Tibial nerve (tissue), 4 donors: ENCODE measurements at regions not wholly inside any gene's neighbourhood (a gene's known extent, or its start where the extent isn't known, plus 50 kb on each side); places are given as distances from the start of the nearest gene placed in this dataset.

Source experiments
- DNase-seq, 2 donors: peaks; one replicate each; pipeline ENCODE4 v3.0.0-alpha.2; 2019; ENCODE audit warnings: low spot score in 2 of 2
- H3K27ac ChIP-seq, 4 donors: fragments of 200-600 bp; sonication (generic) in 3 of 4; one replicate each; pipeline ENCODE4 v1.5.1; 2017 to 2019; ENCODE audit warnings: mild to moderate bottlenecking in 1 of 4
- H3K27me3 ChIP-seq, 2 donors: fragments of 200-600 bp; sonication (generic) in 1 of 2; one replicate each; pipeline versions ENCODE4 v1.5.1 to v1.6.0; 2017 to 2019
- H3K36me3 ChIP-seq, 3 donors: fragments of 200-600 bp; sonication (generic); one replicate each; pipeline ENCODE4 v1.5.1; 2018 to 2019
- H3K4me1 ChIP-seq, 4 donors: fragments of 200-600 bp; sonication (generic) in 3 of 4; one replicate each; pipeline ENCODE4 v1.5.1; 2017 to 2019
- H3K4me3 ChIP-seq, 4 donors: fragments of 200-600 bp; sonication (generic) in 3 of 4; one replicate each; pipeline ENCODE4 v1.5.1; 2017 to 2019; ENCODE audit warnings: mild to moderate bottlenecking in 1 of 4, moderate library complexity in 1 of 4
- H3K9me3 ChIP-seq, 4 donors: fragments of 200-600 bp; sonication (generic) in 3 of 4; one replicate each; pipeline ENCODE4 v1.5.1; 2017 to 2019
- CTCF ChIP-seq, 5 experiments: fragments of 200-600 bp in 3 of 5; fragments of 450-650 bp in 2 of 5; sonication (generic) in 3 of 5; IDR thresholded peaks; one replicate each; pipeline ENCODE4 v1.5.1; 2016 to 2019; ENCODE audit warnings: antibody characterized with exemption in 5 of 5, mild to moderate bottlenecking in 3 of 5, moderate library complexity in 2 of 5
- EP300 ChIP-seq, 2 donors: sonication (generic); formaldehyde crosslinking; IDR thresholded peaks; one replicate each; pipeline ENCODE4 v1.6.1; 2017; ENCODE audit warnings: antibody characterized with exemption in 2 of 2, mild to moderate bottlenecking in 1 of 2
- POLR2A ChIP-seq, 2 donors: fragments of 450-650 bp; IDR thresholded peaks; one replicate each; pipeline ENCODE4 v1.6.1; 2017; ENCODE audit warnings: antibody characterized with exemption in 2 of 2, mild to moderate bottlenecking in 2 of 2, moderate library complexity in 2 of 2
- WGBS, 2 donors: methylation state at CpG; one replicate each; pipeline ENCODE4 v1.1.5; 2018; 5-methylcytosine and 5-hydroxymethylcytosine counted together

DNA sequence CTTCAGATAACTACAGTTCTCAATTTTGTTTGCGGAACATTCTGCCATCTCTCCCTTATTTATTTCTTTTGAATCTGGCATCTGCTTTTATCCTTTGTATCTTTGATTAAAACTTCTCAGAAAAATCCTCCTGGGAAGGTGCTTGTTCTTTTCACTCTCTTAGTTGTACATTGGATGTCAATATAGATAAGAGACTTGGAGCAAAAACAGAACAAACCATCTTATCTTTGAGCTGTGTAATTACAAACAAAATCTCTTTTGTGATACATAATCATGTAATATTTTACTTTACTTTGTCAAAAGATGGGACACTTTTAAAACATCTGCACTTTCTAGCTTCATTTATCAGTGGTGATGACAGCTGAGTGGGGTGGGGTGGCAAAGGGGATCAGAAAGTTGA lies 307.2 kb upstream of the LYPLAL1 start:
- 96 to 97% methylated on average over 1 of the region's 1 CpG for WGBS, 2 donors
- no peak overlapping the region for H3K4me3 ChIP-seq
- DNase-seq, result no peak
- no peak for TF ChIP-seq EP300 (IDR thresholded peaks at IDR 0.05)
- no peak for TF ChIP-seq POLR2A (IDR thresholded peaks at IDR 0.05)
- TF ChIP-seq CTCF (IDR thresholded peaks at IDR 0.05), result no peak
- peaks cover 0 to 12% (median 0%) of the 10 kb centered on the region in 4 donors for H3K4me1 ChIP-seq
- no peaks in the 10 kb centered on the region for H3K27me3 ChIP-seq
- no peaks in the 10 kb centered on the region for H3K36me3 ChIP-seq
- H3K27ac ChIP-seq, result no peak overlapping the region
- no peaks in the 10 kb centered on the region for H3K9me3 ChIP-seq

- H3K9me3 ChIP-seq, result no peaks in the 10 kb centered on the region
- DNase-seq, result no peak
- H3K4me1 ChIP-seq, result peaks cover 0 to 12% (median 0%) of the 10 kb centered on the region in 4 donors
- 50 to 51% methylated on average over 3 of the region's 3 CpGs for WGBS, 2 donors
- no peaks in the 10 kb centered on the region for H3K27me3 ChIP-seq
- no peaks in the 10 kb centered on the region for H3K36me3 ChIP-seq
- H3K4me3 ChIP-seq, result no peak overlapping the region
- TF ChIP-seq CTCF (IDR thresholded peaks at IDR 0.05), result no peak
- TF ChIP-seq EP300 (IDR thresholded peaks at IDR 0.05), result no peak
- TF ChIP-seq POLR2A (IDR thresholded peaks at IDR 0.05), result no peak
- H3K27ac ChIP-seq, result no peak overlapping the region
These were observed 306.6 kb upstream of the LYPLAL1 start for GRCh38 chr1:218867066-218867465.

GRCh38 chr1:218867941-218868626 lies 305.6 kb upstream of the LYPLAL1 start:
- Histone ChIP-seq H3K36me3 (no peaks in the 10 kb centered on the region), H3K4me3 (no peak overlapping the region), H3K4me1 (peaks cover 0 to 12% (median 0%) of the 10 kb centered on the region in 4 donors), H3K27me3 (no peaks in the 10 kb centered on the region), H3K9me3 (no peaks in the 10 kb centered on the region), H3K27ac (peak overlapping the region in 1 of 4 donors; percentile 44)
- 67 to 69% methylated on average over 3 of the region's 3 CpGs for WGBS, 2 donors
- no peak for TF ChIP-seq POLR2A (IDR thresholded peaks at IDR 0.05)
- TF ChIP-seq CTCF (IDR thresholded peaks at IDR 0.05), result no peak
- peak in 1 of 2 donors; percentile 20 for TF ChIP-seq EP300 (IDR thresholded peaks at IDR 0.05)
- peak in 1 of 2 donors; percentile 19 for DNase-seq

DNA sequence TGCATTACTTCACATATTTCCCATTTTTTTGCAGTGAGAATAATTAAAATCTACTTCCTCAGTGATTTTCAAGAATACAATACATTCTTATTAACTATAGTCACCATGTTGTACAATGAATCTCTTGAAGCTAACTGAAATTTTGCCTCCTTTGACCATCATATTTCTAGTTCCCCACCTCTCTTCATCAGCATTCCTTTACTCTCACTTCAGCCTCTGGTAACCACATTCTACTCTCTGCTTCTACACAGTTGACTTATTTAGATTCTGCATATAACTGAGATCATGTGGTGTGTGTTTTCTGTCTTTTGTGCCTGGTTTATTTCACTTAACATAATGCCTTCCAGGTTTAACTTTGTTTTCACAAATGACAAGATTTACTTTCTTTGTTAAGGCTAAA lies 304.4 kb upstream of the LYPLAL1 start:
- Histone ChIP-seq H3K36me3 (no peaks in the 10 kb centered on the region), H3K9me3 (no peaks in the 10 kb centered on the region), H3K27ac (no peak overlapping the region), H3K27me3 (no peaks in the 10 kb centered on the region), H3K4me1 (peaks cover 0 to 12% (median 0%) of the 10 kb centered on the region in 4 donors), H3K4me3 (no peak overlapping the region)
- TF ChIP-seq POLR2A (IDR thresholded peaks at IDR 0.05) (no peak), CTCF (IDR thresholded peaks at IDR 0.05) (no peak), EP300 (IDR thresholded peaks at IDR 0.05) (no peak)
- DNase-seq, result no peak

- no peak overlapping the region for H3K4me3 ChIP-seq
- no peak for DNase-seq
- H3K9me3 ChIP-seq, result no peaks in the 10 kb centered on the region
- TF ChIP-seq POLR2A (IDR thresholded peaks at IDR 0.05) (no peak), EP300 (IDR thresholded peaks at IDR 0.05) (no peak), CTCF (IDR thresholded peaks at IDR 0.05) (no peak)
- H3K27me3 ChIP-seq, result no peaks in the 10 kb centered on the region
- H3K36me3 ChIP-seq, result no peaks in the 10 kb centered on the region
- H3K27ac ChIP-seq, result no peak overlapping the region
- WGBS, 2 donors, result 78 to 82% methylated on average over 4 of the region's 4 CpGs
- H3K4me1 ChIP-seq, result peaks cover 0 to 4% (median 0%) of the 10 kb centered on the region in 4 donors
These were observed 301.7 kb upstream of the LYPLAL1 start for GRCh38 chr1:218872026-218872425.
